HG03066 (cell line): ENCODE measurements at regions not wholly inside any gene's neighbourhood (a gene's known extent, or its start where the extent isn't known, plus 50 kb on each side); places are given as distances from the start of the nearest gene placed in this dataset.

Source experiments
- ATAC-seq: cut with Tn5 transposase; IDR thresholded peaks from one replicate; pipeline ENCODE4 v1.9.1; 2021; ENCODE audit warnings: low read depth; ENCODE audit not compliant: unreplicated experiment

DNA sequence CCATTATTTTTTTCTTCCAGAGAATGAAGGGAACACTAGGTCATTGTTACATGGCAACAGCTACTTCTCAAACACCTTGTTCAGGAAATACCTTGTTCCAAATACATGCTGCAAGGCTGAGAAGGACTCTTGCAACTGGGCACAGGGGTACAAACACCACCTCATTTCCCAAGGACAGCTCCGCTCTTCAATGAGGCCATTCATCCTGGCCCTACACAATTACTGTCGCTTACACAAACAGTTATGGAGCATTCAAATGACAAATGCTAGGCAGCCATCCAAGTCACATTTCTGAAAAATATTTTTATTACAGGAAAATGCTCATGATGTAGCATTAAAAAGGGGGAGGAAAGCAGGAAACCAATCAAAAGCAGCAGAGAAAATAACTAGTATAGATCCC lies 611.9 kb downstream of the DHX35 start:
- ATAC-seq: no peak

DNA sequence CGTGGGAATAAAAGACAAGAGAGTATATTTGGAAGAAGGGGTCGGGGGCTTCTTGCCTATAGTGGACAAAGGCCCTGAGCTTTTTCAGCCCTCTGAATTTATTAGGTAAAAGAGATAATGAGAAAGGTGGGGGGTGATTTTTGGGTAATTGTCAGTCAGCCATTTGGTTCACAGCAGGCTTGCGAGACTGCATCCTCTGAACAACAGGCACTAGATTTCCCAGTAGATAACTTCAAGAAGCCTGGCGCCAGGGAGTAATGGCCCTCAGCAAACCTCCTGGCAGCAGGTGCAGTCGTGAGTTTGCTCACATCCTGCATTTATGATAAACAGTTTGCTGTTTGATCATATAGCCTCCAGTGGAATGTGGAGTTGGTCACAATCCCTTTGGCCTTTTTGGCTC lies 609.0 kb downstream of the DHX35 start:
- no peak for ATAC-seq

DNA sequence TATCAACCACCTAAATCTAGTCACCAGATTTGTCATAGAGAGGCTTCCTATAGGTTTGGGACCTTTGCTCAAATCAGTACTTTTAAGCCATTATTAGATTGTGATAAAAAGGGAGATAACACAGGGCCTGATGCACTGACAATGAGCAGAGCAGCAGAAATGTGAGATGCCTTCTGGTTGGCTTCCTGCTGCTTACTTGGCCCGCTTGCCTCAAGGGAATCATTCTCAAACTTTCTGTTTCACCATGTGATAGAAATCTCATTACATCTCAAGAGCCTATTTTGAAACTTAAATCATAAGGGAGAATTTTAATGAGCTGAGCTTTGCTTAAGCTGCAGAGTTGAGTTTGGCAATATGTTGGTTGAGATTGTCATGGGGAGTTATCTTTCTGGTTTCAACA lies 606.0 kb downstream of the DHX35 start:
- no peak for ATAC-seq

DNA sequence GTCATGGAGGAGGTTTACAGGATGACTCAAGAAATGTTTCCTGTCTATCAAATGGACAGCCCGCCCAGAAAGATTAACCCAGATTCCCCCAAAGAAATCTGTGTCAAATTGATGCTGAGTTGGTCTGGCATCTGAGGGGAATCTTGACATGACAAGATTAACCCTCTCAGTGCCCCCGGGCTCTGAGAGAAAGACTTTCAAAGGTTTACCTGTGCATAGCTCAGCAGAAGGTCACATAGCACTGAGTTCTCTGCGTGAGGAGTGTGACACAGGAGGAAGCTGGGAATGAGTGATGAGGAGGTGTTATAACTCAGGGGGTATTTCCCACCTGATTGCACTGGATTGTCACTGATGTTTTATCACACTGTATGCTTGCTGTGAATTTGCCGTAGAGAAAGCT lies 601.2 kb downstream of the DHX35 start:
- no peak for ATAC-seq

DNA sequence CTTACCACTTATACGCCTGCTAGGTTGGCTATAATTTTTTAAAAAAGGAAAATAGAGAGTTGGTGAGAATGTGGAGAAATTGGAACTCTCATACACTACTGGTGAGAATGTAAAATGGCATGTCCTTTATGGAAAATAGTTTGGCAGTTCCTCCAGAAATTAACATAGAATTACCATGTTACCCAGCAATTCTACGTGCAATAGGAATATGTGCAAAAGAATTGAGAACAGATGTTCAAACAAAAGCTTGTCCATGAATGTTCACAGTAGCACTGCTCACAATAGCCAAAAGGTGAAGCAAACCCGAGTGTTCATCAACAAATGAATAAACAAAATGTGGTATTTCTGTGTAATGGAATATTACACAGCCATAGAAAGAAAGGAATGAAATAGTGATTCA lies 592.2 kb downstream of the DHX35 start:
- no peak for ATAC-seq

DNA sequence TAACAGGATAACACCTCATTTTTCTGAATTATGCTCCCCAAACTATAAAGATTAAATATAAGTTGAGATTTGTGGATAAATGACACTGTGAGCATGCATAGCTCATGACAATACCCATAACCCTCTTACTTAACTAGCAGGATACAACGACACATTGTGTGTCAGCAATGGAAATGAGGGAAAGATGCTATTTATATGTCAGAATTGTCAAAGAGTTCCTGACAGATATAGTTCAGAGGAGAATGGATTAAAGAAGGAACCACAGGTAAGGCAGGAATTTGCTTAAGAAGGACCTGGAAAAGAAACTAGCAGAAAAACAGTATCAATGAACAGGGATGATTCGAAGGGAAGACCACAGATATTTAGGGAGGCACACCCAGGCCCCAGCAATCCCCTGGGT lies 591.0 kb downstream of the DHX35 start:
- ATAC-seq: no peak

DNA sequence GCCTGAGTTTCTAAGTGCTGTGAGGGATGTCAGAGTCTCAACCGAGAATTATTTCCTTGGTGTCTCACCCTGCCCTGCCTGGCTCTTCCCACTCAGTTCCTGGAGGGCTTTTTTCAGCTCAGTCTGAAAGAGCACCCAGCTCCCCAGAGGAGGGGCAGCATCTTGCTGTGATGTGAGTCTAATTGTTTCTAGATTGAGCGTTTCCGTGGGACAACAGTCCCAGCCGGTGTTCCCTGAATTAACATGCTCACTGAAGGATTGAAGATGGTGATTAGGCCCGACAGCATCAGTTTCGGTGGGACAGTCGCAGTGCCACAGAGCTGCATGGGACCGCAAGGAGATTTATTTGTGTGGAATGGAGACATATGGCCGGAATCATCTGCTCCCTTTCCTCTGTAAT lies 587.6 kb downstream of the DHX35 start:
- no peak for ATAC-seq

DNA sequence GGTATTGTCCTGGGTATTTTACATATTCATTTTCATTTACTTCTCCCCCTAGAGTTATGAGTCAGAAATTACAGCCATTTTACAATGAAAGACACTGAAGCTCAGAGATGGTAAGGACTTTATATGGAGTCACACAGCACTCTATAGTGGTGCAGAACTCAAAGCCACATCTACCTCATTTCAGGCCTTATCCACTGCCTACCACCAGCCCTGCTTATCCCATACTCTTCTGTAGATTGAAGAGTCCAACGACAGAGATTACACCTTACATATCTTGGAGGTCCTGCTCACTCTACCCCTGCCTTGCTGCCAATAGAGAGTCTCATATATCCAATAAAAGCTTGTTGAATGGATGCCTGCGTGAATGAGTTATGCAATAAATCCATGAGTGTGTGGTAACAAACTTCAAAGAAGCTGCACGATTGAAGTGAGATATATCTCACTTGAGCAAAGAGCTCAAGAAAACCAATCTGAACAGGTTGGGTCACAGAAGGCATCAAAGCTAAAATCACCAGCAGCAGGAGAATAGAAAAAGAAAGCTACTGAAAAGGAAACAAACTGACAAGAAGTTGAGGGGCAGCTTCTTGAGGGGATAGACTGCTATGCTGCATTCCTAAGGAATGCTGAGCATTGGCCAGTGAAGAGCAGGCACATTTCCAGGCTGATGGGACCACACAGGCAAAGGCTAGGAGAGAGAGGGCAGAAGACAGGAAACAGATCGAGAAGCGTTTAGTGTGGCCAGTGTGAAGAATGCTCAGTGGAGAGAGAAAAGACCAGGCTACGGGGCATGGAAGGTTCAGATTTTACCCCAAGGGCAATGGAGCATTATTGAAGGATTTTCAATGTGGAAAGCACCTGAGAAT lies 585.6 kb downstream of the DHX35 start:
- no peak for ATAC-seq

DNA sequence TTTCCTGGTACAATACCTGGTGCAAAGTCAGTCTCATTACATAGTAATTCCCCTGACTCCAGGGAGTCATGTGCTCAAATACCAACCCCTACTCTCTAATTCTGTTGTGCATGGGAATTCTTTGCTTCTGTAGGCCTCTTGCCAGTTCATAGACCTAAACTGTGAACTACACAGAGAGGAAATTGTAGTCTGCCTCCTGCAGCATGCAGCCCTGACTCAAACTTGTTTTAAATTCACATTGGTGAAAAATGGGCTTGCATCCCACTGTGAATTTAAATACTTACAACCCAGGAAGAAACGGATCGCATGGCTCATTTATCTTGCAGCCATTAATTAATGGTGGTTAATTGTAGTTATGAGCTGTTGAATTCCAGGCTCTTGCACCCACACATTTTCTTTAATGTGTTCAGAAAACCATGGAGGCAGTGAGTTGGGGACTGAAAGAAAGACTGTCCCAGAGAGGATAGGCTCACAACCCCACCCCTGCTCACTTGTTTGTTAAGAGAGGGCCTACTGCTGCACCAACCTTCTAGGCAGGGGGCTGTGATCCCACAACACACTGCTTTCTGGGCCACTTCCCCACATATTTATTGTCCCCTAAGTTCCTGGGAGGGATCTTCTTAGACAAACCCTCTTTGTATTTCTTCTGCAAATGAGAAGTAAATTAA lies 579.1 kb downstream of the DHX35 start:
- no peak for ATAC-seq

DNA sequence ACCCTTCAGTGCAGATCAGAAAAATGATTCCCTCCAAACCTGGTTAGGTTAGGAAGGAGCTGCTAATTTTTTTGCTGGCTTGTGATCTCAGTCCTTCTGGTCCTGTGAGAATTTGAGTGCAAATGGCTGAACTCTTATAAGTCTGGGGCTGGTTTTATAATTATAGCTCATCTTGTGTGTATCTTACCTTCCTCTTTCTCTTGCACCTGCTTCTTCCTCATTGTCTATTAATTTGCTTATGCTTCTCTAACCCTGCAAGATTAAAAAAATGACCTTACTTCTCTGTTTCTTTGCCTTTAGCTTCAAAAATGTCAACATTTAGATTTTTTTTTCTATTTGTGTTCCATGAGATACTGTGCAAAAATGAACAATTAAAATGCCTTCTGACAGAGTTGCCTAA lies 576.2 kb downstream of the DHX35 start:
- ATAC-seq: no peak

DNA sequence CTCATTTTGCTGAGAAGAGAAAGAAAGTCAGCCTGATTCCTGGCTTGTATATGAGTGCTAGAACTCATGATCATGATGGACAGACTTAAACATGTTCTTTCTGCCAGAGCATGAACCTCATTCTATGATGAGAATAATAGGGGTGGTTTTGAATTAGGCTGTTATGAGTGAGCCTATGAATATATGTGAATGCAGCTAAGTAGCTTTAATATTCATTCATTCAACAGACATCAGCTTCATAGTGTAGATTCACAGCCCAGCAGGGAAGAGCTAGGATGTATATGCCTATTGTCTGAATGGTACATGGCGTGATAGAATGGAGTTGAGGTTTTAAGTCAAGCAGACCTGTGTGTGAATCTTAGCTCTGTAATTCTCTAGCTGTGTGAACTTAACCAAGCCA lies 573.2 kb downstream of the DHX35 start:
- no peak for ATAC-seq

DNA sequence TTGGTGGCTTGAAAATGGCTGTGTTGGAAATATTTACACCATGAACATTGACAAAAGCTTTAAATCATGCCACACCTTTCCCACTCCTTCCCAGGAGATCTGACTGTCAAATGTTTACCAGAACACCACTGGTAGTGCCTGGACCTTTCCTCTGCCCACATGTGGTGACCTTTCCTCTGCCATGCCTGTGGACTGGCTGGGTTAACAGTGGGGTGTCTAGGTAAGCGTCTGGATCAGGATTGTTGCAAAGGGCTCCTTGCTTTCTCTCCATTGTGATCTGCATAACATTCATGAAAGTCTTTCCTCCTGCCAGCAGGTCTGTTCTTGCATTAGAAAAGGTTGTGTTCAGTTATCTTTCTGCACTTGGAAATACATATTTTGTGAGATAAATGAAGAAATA lies 572.7 kb downstream of the DHX35 start:
- no peak for ATAC-seq

DNA sequence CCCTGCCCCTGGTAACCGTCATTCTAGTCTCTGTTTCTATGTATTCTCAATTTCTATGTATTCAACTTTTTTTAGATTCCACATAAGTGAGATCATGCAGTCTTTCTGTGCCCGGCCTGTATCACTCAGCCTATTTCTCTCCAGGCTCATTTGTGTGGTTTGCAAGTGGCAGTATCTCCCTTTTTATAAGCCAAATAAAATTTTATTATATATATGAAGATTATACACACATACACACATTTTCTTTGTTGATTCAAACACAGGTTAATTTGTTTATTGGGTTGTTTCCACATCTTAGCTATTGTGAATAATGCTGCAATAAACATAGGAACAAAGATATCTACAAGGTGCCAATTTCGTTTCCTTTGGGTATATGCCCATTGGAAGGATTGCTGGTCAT lies 571.7 kb downstream of the DHX35 start:
- no peak for ATAC-seq

DNA sequence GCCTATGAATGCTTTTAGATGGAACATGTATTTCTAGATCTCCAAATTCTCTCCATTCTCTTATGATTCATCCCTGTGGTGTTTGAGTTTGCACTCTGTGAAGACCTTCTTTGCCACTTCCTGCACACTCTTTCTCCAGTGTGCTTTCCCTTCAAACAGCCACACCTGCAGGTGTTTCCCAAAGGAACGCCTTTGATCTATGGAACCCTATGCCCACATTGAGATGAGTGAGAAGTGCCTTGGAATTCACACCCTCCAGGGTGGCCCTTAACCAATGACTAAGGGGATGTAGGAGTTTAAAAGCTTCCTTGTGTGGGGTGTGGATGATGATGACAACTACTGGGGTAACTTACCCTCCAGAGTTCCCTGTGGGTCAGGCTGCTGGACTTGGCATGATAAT lies 570.1 kb downstream of the DHX35 start:
- no peak for ATAC-seq

DNA sequence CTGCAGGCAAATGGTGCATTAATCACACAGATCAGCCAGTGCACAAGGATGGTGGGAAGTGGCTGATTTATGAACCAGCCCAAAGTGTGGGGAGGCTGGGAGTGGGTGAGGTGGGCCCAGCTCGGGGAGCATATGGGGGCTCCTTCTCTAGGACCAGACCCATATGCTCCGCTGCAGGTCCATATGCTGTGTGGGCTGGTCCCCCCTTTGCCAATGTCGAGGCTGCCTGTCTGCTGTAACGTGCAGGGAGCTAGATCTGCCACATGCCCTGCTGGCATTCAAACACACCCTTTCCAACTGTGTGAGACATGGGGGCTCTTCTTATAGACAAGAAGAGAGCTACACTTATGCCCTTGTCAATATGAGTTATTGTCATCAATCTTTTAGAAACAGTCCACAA lies 566.3 kb downstream of the DHX35 start:
- no peak for ATAC-seq

DNA sequence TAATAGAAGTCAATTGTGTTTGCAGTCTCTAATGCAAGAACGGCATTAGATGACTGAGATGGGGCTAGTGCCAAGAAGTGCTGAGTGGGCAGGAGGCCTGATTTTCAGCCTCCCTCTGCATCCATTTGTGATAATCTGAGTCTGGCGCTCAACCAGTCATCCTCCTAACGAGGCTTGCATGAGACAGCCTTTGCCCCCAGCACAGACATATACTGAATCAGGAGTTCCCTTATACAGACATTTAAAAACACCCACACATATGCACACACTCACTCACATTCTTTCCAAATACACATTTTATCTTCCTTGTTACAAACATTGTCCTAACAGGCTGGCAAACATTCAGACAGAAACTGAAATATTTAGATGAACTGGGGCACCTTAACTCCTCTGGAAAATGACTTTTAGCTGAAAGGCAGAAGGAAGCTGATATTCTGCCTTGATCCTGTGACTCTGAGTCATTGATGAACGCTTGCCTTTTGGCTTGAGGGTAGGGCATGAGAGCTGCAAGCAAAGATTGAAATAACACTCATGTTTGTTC lies 562.3 kb downstream of the DHX35 start:
- ATAC-seq: no peak

DNA sequence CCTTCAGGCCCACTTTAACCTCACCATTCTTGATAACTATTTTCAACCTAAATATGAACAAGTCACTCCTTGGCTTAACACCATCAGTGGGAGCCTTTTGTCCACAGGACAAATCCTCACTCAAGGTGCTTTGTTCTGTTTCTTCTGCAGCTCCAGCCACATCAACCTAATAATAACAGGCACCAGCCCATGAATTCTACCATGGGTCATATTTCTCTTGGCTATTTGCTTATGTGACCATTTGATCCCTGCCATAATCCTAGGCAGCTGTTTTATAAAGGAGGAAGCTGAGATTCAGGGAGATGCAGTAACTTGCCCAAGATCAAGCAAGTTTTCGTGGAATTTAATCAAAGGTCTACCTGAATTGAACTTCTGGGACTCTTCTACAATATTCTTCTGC lies 561.3 kb downstream of the DHX35 start:
- ATAC-seq: no peak

DNA sequence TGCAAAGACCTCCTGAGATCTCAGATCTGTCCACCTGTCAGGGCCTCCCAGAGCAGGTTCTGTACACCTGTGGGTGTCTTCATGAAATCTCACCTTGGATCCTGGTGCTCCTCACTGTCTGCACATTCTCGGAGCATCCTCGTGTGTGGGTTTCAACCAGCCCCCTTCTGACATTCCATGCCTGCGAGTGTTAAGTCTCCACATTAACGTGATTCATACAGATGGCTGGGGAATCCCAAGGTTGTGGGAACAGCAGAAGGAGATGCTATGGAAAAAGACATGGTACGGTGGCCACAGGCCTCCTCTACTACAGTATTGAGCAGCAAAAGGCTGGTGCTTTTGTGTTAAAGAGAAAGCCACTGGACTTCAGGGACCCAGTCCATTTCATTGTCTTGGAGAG lies 556.5 kb downstream of the DHX35 start:
- ATAC-seq: no peak

DNA sequence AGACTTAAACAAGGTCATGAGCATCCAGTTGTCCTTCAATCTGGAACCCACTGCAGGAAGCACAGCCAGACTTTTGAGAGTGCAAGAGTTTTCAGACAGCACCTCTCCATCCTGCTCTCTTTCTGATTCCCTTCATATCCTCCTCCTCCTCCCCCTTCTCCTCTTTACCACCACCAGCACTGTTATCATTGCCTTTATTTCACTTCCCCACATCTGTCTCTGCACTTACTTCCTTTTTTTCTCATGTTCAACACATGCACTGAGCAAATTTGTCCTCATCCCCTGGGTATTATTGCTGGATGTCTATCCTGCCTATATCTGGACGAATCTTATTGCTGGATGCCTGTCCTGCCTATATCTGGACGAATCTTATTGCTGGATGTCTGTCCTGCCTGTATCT lies 554.8 kb downstream of the DHX35 start:
- no peak for ATAC-seq

DNA sequence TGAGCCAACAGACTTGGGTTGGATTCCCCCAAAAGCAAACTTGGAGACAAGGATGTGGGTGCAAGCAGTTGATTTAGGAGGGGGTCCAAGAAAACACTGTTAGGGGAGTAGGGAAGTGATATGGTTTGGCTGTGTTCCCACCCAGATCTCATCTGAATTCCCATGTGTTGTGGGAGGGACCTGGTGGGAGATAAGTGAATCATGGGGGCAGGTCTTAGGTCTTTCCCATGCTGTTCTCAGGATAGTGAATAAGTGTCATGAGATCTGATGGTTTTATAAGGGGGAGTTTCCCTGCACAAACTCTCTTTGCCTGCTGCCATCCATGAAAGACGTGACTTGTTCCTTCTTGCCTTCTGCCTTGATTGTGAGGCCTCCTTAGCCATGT lies 542.6 kb downstream of the DHX35 start:
- no peak for ATAC-seq

DNA sequence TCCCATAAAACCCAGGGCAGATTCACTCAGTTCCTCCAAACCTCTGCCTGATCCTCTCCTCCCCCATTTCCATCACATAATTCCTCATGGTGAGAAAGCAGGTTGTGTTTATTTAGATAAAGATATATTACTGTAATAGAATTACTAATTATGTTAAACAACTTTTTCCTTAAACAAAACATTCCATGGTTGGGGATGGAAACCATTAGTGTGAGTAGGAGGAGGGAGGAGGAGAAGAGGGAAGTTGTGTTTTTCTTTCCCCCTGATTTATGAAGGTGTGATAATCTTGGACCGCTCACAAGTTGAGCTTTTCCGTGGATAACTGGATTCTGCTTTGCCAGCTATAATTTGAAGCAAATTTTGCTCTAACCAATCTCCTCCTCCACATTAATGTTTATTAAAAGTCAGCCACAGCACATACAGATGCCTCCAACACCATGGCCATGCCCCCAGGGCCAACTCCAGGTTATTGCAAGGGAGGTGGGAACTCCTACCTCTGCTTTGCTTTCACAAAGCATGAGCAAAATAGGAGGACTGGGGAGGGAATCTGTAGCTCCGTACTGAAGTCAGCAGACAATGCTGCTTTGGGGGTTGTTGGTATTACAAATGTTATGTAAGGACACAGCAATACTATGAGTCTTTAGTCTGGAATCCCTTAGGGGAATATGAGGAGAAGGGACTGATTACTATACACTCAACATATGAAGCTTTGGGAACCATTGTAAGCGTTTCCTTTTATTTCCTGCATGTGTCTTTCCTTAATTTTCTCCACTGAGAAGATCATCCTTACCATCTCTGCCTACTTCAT lies 542.0 kb downstream of the DHX35 start:
- ATAC-seq: no peak
